ENCODE measurements at regions not wholly inside any gene's neighbourhood (a gene's known extent, or its start where the extent isn't known, plus 50 kb on each side); places are given as distances from the start of the nearest gene placed in this dataset.

- DNase-seq (no peak), ATAC-seq (no peak)
- Mint-ChIP-seq H3K9me3 (no peaks in the 10 kb centered on the region), H3K27ac (no peak overlapping the region), H3K4me1 (peaks cover 0 to 13% (median 8%) of the 10 kb centered on the region in 4 donors), H3K4me3 (no peak overlapping the region), H3K27me3 (peaks cover 0 to 2% (median 0%) of the 10 kb centered on the region in 5 donors), H3K36me3 (no peaks in the 10 kb centered on the region)
- POLR2A ChIA-PET: no interaction called here
Observed at GRCh38 chr1:185369786-185370185, 52.7 kb upstream of the IVNS1ABP start.

- Mint-ChIP-seq H3K4me3 (no peak overlapping the region), H3K27ac (no peak overlapping the region), H3K36me3 (no peaks in the 10 kb centered on the region), H3K4me1 (peaks cover 0 to 12% (median 8%) of the 10 kb centered on the region in 4 donors), H3K9me3 (no peaks in the 10 kb centered on the region), H3K27me3 (peaks cover 0 to 2% (median 0%) of the 10 kb centered on the region in 5 donors)
- ATAC-seq: no peak
- POLR2A ChIA-PET: no interaction called here
- DNase-seq: no peak
Observed at GRCh38 chr1:185368913-185369491, 52.0 kb upstream of the IVNS1ABP start.

- no peak for DNase-seq
- H3K4me3 Mint-ChIP-seq: no peak overlapping the region
- no peaks in the 10 kb centered on the region for H3K36me3 Mint-ChIP-seq
- H3K4me1 Mint-ChIP-seq: peaks cover 0 to 7% (median 4%) of the 10 kb centered on the region in 4 donors
- no peak overlapping the region for H3K27ac Mint-ChIP-seq
- H3K9me3 Mint-ChIP-seq: no peaks in the 10 kb centered on the region
- H3K27me3 Mint-ChIP-seq: peaks cover 0 to 2% (median 0%) of the 10 kb centered on the region in 5 donors
- POLR2A ChIA-PET: no interaction called here
- no peak for ATAC-seq
Observed at GRCh38 chr1:185368313-185368855, 51.3 kb upstream of the IVNS1ABP start.

GRCh38 chr1:185367218-185367617 lies 50.2 kb upstream of the IVNS1ABP start:
- peaks cover 0 to 4% (median 0%) of the 10 kb centered on the region in 4 donors for H3K4me1 Mint-ChIP-seq
- DNase-seq (no peak), ATAC-seq (no peak)
- H3K4me3 Mint-ChIP-seq: no peak overlapping the region
- no peak overlapping the region for H3K27ac Mint-ChIP-seq
- peaks cover 0 to 5% (median 2%) of the 10 kb centered on the region in 3 donors for H3K36me3 Mint-ChIP-seq
- peaks cover 0 to 2% (median 0%) of the 10 kb centered on the region in 5 donors for H3K27me3 Mint-ChIP-seq
- H3K9me3 Mint-ChIP-seq: peaks cover 0 to 7% (median 3%) of the 10 kb centered on the region in 9 donors
- POLR2A ChIA-PET: no interaction called here
